ENCODE measurements at regions not wholly inside any gene's neighbourhood (a gene's known extent, or its start where the extent isn't known, plus 50 kb on each side); places are given as distances from the start of the nearest gene placed in this dataset.
"Not testable (repeated sequence)": the region's sequence is repeated elsewhere in the genome, so short reads cannot be mapped to it uniquely, and the experiment has no call there.

GRCh38 chr2:240191001-240191400 lies 50.5 kb upstream of the OTOS start:
- H3K36me3 Mint-ChIP-seq (ENCODE audit: insufficient read depth): no peaks in the 10 kb centered on the region
- H3K4me3 Mint-ChIP-seq: no peak overlapping the region
- ATAC-seq (no peak), DNase-seq (peak; percentile 0)
- H3K27me3 Mint-ChIP-seq (ENCODE audit: low read depth): peaks cover 26% of the 10 kb centered on the region
- H3K4me1 Mint-ChIP-seq (ENCODE audit: low read depth): no peaks in the 10 kb centered on the region
- H3K9me3 Mint-ChIP-seq: peaks cover 11% of the 10 kb centered on the region

GRCh38 chr2:240192661-240193060 lies 52.2 kb upstream of the OTOS start:
- H3K9me3 Mint-ChIP-seq: peaks cover 9% of the 10 kb centered on the region
- DNase-seq (no peak), ATAC-seq (no peak)
- H3K36me3 Mint-ChIP-seq (ENCODE audit: insufficient read depth): no peaks in the 10 kb centered on the region
- H3K4me3 Mint-ChIP-seq: no peak overlapping the region
- H3K4me1 Mint-ChIP-seq (ENCODE audit: low read depth): no peaks in the 10 kb centered on the region
- H3K27me3 Mint-ChIP-seq (ENCODE audit: low read depth): peaks cover 29% of the 10 kb centered on the region

GRCh38 chr2:240194341-240194762 lies 53.9 kb upstream of the OTOS start:
- not testable (repeated sequence) for H3K36me3 Mint-ChIP-seq (ENCODE audit: insufficient read depth); H3K4me3 Mint-ChIP-seq; ATAC-seq; H3K4me1 Mint-ChIP-seq (ENCODE audit: low read depth); DNase-seq; H3K9me3 Mint-ChIP-seq
- peaks cover 26% of the 10 kb centered on the region for H3K27me3 Mint-ChIP-seq (ENCODE audit: low read depth)

DNA sequence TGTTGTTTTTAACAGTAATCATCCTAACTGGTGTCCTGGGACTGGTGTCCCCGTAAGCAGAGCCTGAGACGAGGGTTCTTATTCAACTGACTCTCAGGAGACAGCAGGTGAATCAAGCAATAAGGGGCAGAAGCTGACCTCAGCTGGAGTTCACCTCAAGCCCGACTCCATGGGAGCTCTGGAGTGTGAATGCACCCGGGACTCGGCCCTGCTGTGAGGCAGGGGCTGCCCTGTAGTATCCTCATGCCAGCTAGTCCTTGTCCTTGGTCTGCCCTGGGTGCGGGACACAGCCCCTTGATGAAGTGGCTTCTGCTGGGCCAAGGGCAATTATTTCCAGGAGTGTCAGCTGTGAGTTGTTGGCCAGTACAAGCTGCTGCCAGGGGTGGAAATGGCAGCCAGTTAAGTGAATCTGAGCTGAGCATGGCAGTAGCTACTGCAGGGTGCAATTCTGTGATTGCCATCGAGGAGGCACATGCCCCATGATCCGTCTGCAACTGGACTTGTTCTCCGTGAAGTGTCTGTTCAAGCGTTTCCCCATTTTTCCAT lies 54.9 kb upstream of the OTOS start:
- H3K4me3 Mint-ChIP-seq: no peak overlapping the region
- peaks cover 25% of the 10 kb centered on the region for H3K27me3 Mint-ChIP-seq (ENCODE audit: low read depth)
- ATAC-seq (no peak), DNase-seq (no peak)
- no peaks in the 10 kb centered on the region for H3K4me1 Mint-ChIP-seq (ENCODE audit: low read depth)
- H3K9me3 Mint-ChIP-seq: no peaks in the 10 kb centered on the region
- H3K36me3 Mint-ChIP-seq (ENCODE audit: insufficient read depth): no peaks in the 10 kb centered on the region

DNA sequence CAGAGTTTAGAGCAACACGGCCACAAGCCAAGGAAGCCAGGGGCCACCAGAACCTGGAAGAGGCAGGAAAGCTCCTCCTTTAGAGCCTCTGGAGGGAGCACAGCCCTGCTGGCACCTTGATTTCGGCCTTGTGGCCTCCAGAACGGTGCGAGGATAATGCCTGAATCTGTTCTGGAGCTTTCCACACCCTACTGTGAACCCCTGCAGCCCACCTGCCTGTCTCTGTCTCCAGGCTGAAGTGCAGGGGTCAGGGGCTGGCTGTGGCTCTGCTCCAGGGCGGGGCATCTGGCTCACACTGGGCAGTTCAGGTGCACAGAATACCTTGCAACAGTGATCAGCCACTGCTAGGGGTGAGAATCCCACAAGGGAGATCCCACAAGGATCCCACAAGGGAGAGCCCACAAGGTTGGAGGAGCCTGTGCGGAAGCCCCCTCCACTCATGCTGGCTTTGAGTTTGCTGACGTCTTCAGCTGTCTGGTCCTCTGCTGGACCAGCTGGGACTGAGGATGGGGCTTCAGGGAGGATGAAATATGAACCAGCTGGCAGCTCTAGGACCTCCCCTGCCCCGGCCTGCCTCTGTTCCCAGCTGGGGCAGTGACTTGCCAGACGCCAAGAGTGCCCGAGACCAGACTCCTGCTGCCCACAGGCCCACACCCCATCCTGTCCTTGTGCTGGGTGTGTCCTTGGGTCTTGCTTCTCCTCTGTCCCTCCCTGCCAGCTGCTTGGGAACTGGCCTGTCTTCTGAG lies 56.4 kb upstream of the OTOS start:
- no peaks in the 10 kb centered on the region for H3K9me3 Mint-ChIP-seq
- peaks cover 27% of the 10 kb centered on the region for H3K27me3 Mint-ChIP-seq (ENCODE audit: low read depth)
- ATAC-seq: no peak
- H3K4me3 Mint-ChIP-seq: no peak overlapping the region
- H3K36me3 Mint-ChIP-seq (ENCODE audit: insufficient read depth): no peaks in the 10 kb centered on the region
- H3K4me1 Mint-ChIP-seq (ENCODE audit: low read depth): no peaks in the 10 kb centered on the region
- DNase-seq: no peak

DNA sequence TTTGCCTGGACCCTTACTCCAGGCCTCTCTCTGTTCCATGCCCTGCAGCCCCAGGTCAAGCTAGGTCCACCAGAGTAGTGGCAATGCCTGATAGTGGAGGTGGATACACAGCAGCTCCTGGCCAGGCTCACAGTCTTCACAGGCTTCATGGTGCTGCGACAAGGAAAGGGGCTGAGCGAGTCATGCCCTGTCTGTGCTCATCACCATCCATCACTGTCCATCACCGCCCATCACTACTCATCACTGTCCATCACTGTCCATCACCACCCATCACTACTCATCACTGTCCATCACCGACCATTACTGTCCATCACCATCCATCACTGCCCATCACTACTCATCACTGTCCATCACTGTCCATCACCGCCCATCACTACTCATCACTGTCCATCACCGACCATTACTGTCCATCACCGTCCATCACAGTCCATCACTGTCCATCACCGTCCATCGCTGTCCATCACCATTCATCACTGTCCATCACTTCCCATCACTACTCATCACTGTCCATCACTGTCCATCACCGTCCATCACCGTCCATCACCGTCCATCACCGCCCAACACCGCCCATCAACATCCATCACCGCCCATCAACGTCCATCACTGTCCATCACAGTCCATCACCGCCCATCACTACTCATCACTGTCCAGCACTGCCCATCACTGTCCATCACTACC lies 57.1 kb upstream of the OTOS start:
- H3K4me1 Mint-ChIP-seq (ENCODE audit: low read depth): no peaks in the 10 kb centered on the region
- H3K36me3 Mint-ChIP-seq (ENCODE audit: insufficient read depth): no peaks in the 10 kb centered on the region
- ATAC-seq: no peak
- H3K9me3 Mint-ChIP-seq: no peaks in the 10 kb centered on the region
- no peak overlapping the region for H3K4me3 Mint-ChIP-seq
- H3K27me3 Mint-ChIP-seq (ENCODE audit: low read depth): peaks cover 23% of the 10 kb centered on the region
- no peak for DNase-seq

DNA sequence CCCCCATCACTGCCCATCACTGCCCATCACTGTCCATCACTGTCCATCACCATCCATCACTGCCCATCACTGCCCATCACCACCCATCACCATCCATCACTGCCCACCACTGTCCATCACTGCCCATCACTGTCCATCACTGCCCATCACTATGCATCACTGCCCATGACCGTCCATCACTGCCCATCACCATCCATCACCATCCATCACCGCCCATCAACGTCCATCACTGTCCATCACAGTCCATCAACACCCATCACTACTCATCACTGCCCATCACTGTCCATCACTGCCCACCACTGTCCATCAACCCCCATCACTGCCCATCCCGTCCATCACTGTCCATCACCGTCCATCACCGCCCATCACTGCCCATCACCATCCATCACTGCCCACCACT lies 57.8 kb upstream of the OTOS start:
- Mint-ChIP-seq H3K4me3 (no peak overlapping the region), H3K27me3 (ENCODE audit: low read depth) (peaks cover 28% of the 10 kb centered on the region), H3K36me3 (ENCODE audit: insufficient read depth) (no peaks in the 10 kb centered on the region), H3K4me1 (ENCODE audit: low read depth) (no peaks in the 10 kb centered on the region), H3K9me3 (no peaks in the 10 kb centered on the region)
- ATAC-seq (no peak), DNase-seq (no peak)

DNA sequence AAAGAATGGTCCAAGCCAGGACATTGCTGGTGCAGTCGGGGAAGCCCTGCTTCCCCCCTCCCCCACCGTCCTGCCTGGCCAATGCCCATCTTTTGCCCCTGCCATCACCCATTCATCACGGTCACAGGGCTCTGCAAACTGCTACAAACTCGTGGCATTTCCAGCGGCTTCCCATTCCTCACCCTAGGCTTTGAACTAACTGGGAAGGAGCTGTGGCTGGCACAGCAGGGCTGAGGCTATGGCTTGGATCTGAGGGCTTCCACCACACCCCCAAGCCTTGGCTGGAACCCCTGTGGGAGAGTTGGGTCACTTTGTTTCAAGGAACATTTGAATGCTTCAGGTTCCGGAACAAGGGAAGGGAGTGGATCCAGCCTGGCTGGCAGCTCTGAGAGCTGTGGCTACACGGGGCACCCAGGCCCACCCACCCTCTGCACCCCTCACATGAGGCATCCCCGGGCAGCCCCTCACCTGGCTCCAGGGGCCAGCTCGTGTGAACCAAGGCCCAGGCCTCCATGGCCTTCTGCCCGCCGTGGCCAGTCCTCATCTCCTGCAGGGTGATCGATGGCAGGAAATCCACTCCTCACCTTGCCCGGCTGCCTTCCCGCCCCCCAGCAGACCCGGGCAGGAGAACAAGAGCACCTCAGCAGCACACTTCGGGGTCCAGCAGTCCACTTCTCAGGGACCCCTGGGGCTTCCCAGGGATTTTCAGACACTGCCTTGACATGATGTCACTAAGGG lies 58.8 kb upstream of the OTOS start:
- no peak for ATAC-seq

GRCh38 chr2:240200230-240201051 lies 60.0 kb upstream of the OTOS start:
- Mint-ChIP-seq H3K4me1 (ENCODE audit: low read depth) (peaks cover 3% of the 10 kb centered on the region), H3K9me3 (no peaks in the 10 kb centered on the region), H3K4me3 (no peak overlapping the region), H3K36me3 (ENCODE audit: insufficient read depth) (no peaks in the 10 kb centered on the region), H3K27me3 (ENCODE audit: low read depth) (peaks cover 40% of the 10 kb centered on the region)
- ATAC-seq (no peak), DNase-seq (no peak)

More for the DNA sequence above, 58.8 kb upstream of the OTOS start:
- H3K27me3 Mint-ChIP-seq (ENCODE audit: low read depth): peaks cover 30% of the 10 kb centered on the region
- H3K4me1 Mint-ChIP-seq (ENCODE audit: low read depth): no peaks in the 10 kb centered on the region
- H3K9me3 Mint-ChIP-seq: no peaks in the 10 kb centered on the region
- no peaks in the 10 kb centered on the region for H3K36me3 Mint-ChIP-seq (ENCODE audit: insufficient read depth)
- no peak overlapping the region for H3K4me3 Mint-ChIP-seq
- DNase-seq: no peak

DNA sequence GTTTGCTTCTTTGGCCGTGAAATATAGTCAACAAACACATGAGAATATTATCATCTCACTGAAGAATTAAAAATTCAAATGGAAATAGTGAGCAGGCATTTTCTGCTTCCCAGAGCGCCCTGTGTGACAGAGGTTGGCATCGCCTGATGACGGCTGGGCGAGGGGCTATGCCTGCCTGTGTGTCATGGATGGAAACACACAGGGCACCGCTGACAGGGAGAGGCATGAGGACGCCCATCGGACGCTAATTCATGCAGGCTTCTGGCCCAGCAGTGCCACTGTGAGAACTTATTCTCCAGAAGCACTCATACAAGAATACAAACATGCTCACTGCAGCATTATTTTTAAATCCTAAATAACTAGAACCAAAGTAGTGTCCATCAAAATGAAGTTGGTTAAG lies 61.4 kb upstream of the OTOS start:
- no peaks in the 10 kb centered on the region for H3K9me3 Mint-ChIP-seq
- DNase-seq (no peak), ATAC-seq (no peak)
- H3K36me3 Mint-ChIP-seq (ENCODE audit: insufficient read depth): no peaks in the 10 kb centered on the region
- H3K4me3 Mint-ChIP-seq: no peak overlapping the region
- H3K27me3 Mint-ChIP-seq (ENCODE audit: low read depth): peaks cover 33% of the 10 kb centered on the region
- peaks cover 3% of the 10 kb centered on the region for H3K4me1 Mint-ChIP-seq (ENCODE audit: low read depth)

DNA sequence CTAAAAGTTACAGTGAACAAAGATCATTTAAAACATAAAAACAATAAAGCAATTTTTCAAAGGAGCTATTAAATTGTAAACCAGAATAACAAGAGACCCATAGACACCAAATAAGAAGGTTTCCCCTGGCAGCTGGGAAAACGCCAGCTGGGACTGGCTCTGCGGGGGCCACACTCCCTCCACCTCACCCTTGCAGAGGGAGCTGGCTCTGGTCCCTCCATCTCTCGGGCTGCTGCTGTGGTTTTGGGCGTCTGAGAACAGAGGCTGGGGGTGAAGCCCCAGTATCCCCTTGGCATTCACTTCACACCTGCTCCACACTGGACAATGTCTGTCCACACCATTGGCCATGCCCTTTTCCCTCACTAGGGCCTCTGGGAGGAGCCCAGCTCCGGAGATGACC lies 62.1 kb upstream of the OTOS start:
- peaks cover 3% of the 10 kb centered on the region for H3K4me1 Mint-ChIP-seq (ENCODE audit: low read depth)
- H3K9me3 Mint-ChIP-seq: no peaks in the 10 kb centered on the region
- H3K27me3 Mint-ChIP-seq (ENCODE audit: low read depth): peaks cover 33% of the 10 kb centered on the region
- no peaks in the 10 kb centered on the region for H3K36me3 Mint-ChIP-seq (ENCODE audit: insufficient read depth)
- DNase-seq: peak; percentile 1
- ATAC-seq: no peak
- no peak overlapping the region for H3K4me3 Mint-ChIP-seq

GRCh38 chr2:240203031-240203787 lies 62.8 kb upstream of the OTOS start:
- DNase-seq (no peak), ATAC-seq (no peak)
- Mint-ChIP-seq H3K27me3 (ENCODE audit: low read depth) (peaks cover 33% of the 10 kb centered on the region), H3K36me3 (ENCODE audit: insufficient read depth) (no peaks in the 10 kb centered on the region), H3K4me1 (ENCODE audit: low read depth) (peaks cover 3% of the 10 kb centered on the region), H3K4me3 (no peak overlapping the region), H3K9me3 (no peaks in the 10 kb centered on the region)

DNA sequence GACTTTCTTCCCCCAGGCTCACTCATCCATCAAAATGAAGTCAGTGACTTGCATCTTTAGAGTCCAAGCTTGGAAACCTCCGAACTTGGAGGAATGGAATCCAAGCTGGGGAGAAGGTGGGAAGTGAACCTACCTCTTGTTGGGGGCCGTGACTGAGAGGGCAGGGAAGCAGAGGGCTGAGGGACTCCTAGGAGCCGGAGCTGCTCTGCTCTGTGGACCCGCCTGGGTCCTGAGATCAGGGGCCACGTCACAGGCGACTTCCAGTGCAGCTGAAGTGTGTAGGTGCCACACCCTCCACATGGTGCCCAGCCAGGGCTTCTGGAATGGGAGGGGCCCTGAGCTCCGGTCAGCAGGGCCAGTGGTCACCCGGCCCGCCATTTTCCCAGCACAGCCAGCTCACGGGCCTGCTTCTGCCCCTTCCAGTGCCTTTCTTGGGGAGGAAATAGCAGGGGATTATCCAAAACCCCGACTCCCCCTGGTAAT lies 63.4 kb upstream of the OTOS start:
- no peak for ATAC-seq
- Mint-ChIP-seq H3K27me3 (ENCODE audit: low read depth) (peaks cover 33% of the 10 kb centered on the region), H3K9me3 (no peaks in the 10 kb centered on the region), H3K36me3 (ENCODE audit: insufficient read depth) (no peaks in the 10 kb centered on the region), H3K4me3 (no peak overlapping the region), H3K4me1 (ENCODE audit: low read depth) (peaks cover 3% of the 10 kb centered on the region)
- no peak for DNase-seq
